CD4-positive, alpha-beta T cell (primary cell): ENCODE measurements at regions not wholly inside any gene's neighbourhood (a gene's known extent, or its start where the extent isn't known, plus 50 kb on each side); places are given as distances from the start of the nearest gene placed in this dataset.
"Not testable (repeated sequence)": the region's sequence is repeated elsewhere in the genome, so short reads cannot be mapped to it uniquely, and the experiment has no call there.

Experiments
- ATAC-seq: fragments of 200-7000 bp; cut with Tn5 transposase; one replicate; pipeline ENCODE4 v1.10.0; 2022; ENCODE audit warnings: mild to moderate bottlenecking; ENCODE audit not compliant: poor library complexity
- CTCF ChIA-PET: fragments of 350-600 bp; sonication (Branson Sonifier 250); formaldehyde crosslinking; loops from one replicate; lab custom pipeline; 2021; ENCODE audit warnings: antibody characterized with exemption, inconsistent platforms; lab: Charles Lee
- POLR2A ChIA-PET: fragments of 350-600 bp; sonication (Branson Sonifier 250); formaldehyde crosslinking; loops from one replicate; lab custom pipeline; 2021; ENCODE audit warnings: antibody characterized with exemption, inconsistent platforms; lab: Charles Lee
- DNase-seq, 14 experiments: peaks; one replicate each; pipeline ENCODE4 v3.0.0-alpha.2; 2013 to 2020; ENCODE audit warnings: mixed read lengths in 2 of 14
- H3K27ac ChIP-seq, 2 donors: one replicate each; pipeline versions ENCODE4 v1.5.1 to v1.7.0; 2013; ENCODE audit warnings: low read length in 2 of 2, low read depth in 1 of 2, mild to moderate bottlenecking in 1 of 2
- H3K27me3 ChIP-seq, 2 experiments: 1 replicate in 1 of 2; 2 replicates in 1 of 2; pipeline versions ENCODE4 v1.6.1 to v1.7.0; 2013; ENCODE audit warnings: low read length in 2 of 2, control low read depth in 1 of 2, mild to moderate bottlenecking in 1 of 2, moderate library complexity in 1 of 2; ENCODE audit not compliant: insufficient read depth in 2 of 2, control insufficient read depth in 1 of 2
- H3K36me3 ChIP-seq: one replicate; pipeline ENCODE4 v1.6.1; 2013; ENCODE audit warnings: low read length, control low read depth; ENCODE audit not compliant: insufficient read depth
- H3K4me1 ChIP-seq: one replicate; pipeline ENCODE4 v1.6.1; 2013; ENCODE audit warnings: low read length, control low read depth; ENCODE audit not compliant: insufficient read depth
- H3K4me3 ChIP-seq: one replicate; pipeline ENCODE4 v1.5.1; 2013; ENCODE audit warnings: mild to moderate bottlenecking, low read length, moderate library complexity
- H3K9me3 ChIP-seq, 2 experiments: 1 replicate in 1 of 2; 2 replicates in 1 of 2; pipeline versions ENCODE4 v1.6.1 to v1.7.0; 2013; ENCODE audit warnings: low read length in 2 of 2, mild to moderate bottlenecking in 2 of 2, control low read depth in 1 of 2, moderate library complexity in 1 of 2; ENCODE audit not compliant: control insufficient read depth in 1 of 2, insufficient read depth in 1 of 2
- H3K27ac Mint-ChIP-seq: one replicate; pipeline ENCODE4 v1.8.0; 2020; ENCODE audit warnings: mixed read lengths
- H3K27me3 Mint-ChIP-seq: one replicate; pipeline ENCODE4 v1.8.0; 2021; ENCODE audit warnings: mixed read lengths
- H3K36me3 Mint-ChIP-seq: one replicate; pipeline ENCODE4 v1.8.0; 2021; ENCODE audit warnings: low read depth, mixed read lengths
- H3K4me1 Mint-ChIP-seq: one replicate; pipeline ENCODE4 v1.8.0; 2021; ENCODE audit warnings: low read depth, mixed read lengths
- H3K4me3 Mint-ChIP-seq: one replicate; pipeline ENCODE4 v1.8.0; 2020; ENCODE audit warnings: mild to moderate bottlenecking, mixed read lengths
- H3K9me3 Mint-ChIP-seq: one replicate; pipeline ENCODE4 v1.8.0; 2020; ENCODE audit warnings: mixed read lengths
- CTCF ChIP-seq: fragments of 200-600 bp; IDR thresholded peaks from one replicate; pipeline ENCODE4 v1.8.0; 2022; ENCODE audit warnings: antibody characterized with exemption, mild to moderate bottlenecking
- intact Hi-C, 2 experiments: fragments of 100-400 bp; cut with DNase I in 1 of 2; cut with micrococcal nuclease in 1 of 2; formaldehyde crosslinking; loops; one replicate each; pipeline versions ENCODE4 v1.15.1 to v1.9.0; 2023 to 2025; cut with DNase I, micrococcal nuclease

GRCh38 chr2:71962350-71962749, 185.3 kb downstream of the CYP26B1 start:
- Mint-ChIP-seq H3K36me3 (no peaks in the 10 kb centered on the region), H3K27me3 (peaks cover 4% of the 10 kb centered on the region), H3K4me3 (no peak overlapping the region), H3K9me3 (peaks cover 6% of the 10 kb centered on the region), H3K27ac (no peak overlapping the region), H3K4me1 (no peaks in the 10 kb centered on the region)
- DNase-seq (no peak), ATAC-seq (no peak)
- H3K4me3 ChIP-seq = no peak overlapping the region
- ChIA-PET CTCF (no interaction called here), POLR2A (no interaction called here)
- peaks cover 0 to 3% of the 10 kb centered on the region in 2 experiments for H3K27me3 ChIP-seq
- peaks cover under 1 to 5% of the 10 kb centered on the region in 2 experiments for H3K9me3 ChIP-seq
- intact Hi-C loops = no loop called here
- no peaks in the 10 kb centered on the region for H3K36me3 ChIP-seq
- no peak for TF ChIP-seq CTCF
- H3K27ac ChIP-seq = no peak overlapping the region
- H3K4me1 ChIP-seq = no peaks in the 10 kb centered on the region

- intact Hi-C loops = no loop called here
Measured at GRCh38 chr2:71961289-71962027, 186.2 kb downstream of the CYP26B1 start.

GRCh38 chr2:71959494-71959893, 188.2 kb downstream of the CYP26B1 start:
- ChIA-PET POLR2A (no interaction called here), CTCF (no interaction called here)
- H3K4me3 Mint-ChIP-seq = no peak overlapping the region
- H3K36me3 Mint-ChIP-seq = no peaks in the 10 kb centered on the region
- Histone ChIP-seq H3K9me3 (peaks cover 4 to 5% of the 10 kb centered on the region in 2 experiments), H3K4me3 (no peak overlapping the region), H3K4me1 (no peaks in the 10 kb centered on the region), H3K36me3 (no peaks in the 10 kb centered on the region), H3K27ac (no peak overlapping the region), H3K27me3 (peaks cover 0 to 3% of the 10 kb centered on the region in 2 experiments)
- TF ChIP-seq CTCF = no peak
- peaks cover 15% of the 10 kb centered on the region for H3K9me3 Mint-ChIP-seq
- ATAC-seq = no peak
- H3K27me3 Mint-ChIP-seq = no peaks in the 10 kb centered on the region
- H3K4me1 Mint-ChIP-seq = no peaks in the 10 kb centered on the region
- no peak for DNase-seq
- no peak overlapping the region for H3K27ac Mint-ChIP-seq
- intact Hi-C loops = no loop called here

More at GRCh38 chr2:71961289-71962027, 186.2 kb downstream of the CYP26B1 start:
- H3K36me3 ChIP-seq = no peaks in the 10 kb centered on the region
- H3K27ac ChIP-seq = no peak overlapping the region
- peaks cover 12% of the 10 kb centered on the region for H3K9me3 Mint-ChIP-seq
- POLR2A ChIA-PET = no interaction called here
- H3K4me1 ChIP-seq = no peaks in the 10 kb centered on the region
- peaks cover 4 to 5% of the 10 kb centered on the region in 2 experiments for H3K9me3 ChIP-seq
- CTCF ChIA-PET = interaction anchor here (1.3 kb wide), 1 partner anchor 9 kb away, joined by 3 read pairs; no protein-coding TSS in a partner anchor
- H3K36me3 Mint-ChIP-seq = no peaks in the 10 kb centered on the region
- DNase-seq (no peak), ATAC-seq (no peak)
- H3K27me3 ChIP-seq = peaks cover 0 to 3% of the 10 kb centered on the region in 2 experiments
- H3K4me3 Mint-ChIP-seq = no peak overlapping the region
- no peaks in the 10 kb centered on the region for H3K4me1 Mint-ChIP-seq
- TF ChIP-seq CTCF = no peak
- H3K4me3 ChIP-seq = no peak overlapping the region
- no peak overlapping the region for H3K27ac Mint-ChIP-seq
- H3K27me3 Mint-ChIP-seq = no peaks in the 10 kb centered on the region

- POLR2A ChIA-PET, H3K27me3 ChIP-seq, H3K4me1 Mint-ChIP-seq, H3K4me3 ChIP-seq, DNase-seq, intact Hi-C loops, CTCF ChIA-PET, H3K27ac ChIP-seq, H3K36me3 Mint-ChIP-seq, ATAC-seq, H3K9me3 ChIP-seq, H3K36me3 ChIP-seq, H3K27me3 Mint-ChIP-seq, H3K27ac Mint-ChIP-seq, H3K4me3 Mint-ChIP-seq, H3K4me1 ChIP-seq: not testable (repeated sequence)
- peaks cover 15% of the 10 kb centered on the region for H3K9me3 Mint-ChIP-seq
Measured at GRCh38 chr2:71958426-71958825, 189.2 kb downstream of the CYP26B1 start.
